ENCODE measurements at regions not wholly inside any gene's neighbourhood (a gene's known extent, or its start where the extent isn't known, plus 50 kb on each side); places are given as distances from the start of the nearest gene placed in this dataset.

GRCh38 chr6:95805699-95806098 lies 210.1 kb upstream of the FUT9 start:
- Histone ChIP-seq H3K4me1 (no peaks in the 10 kb centered on the region), H3K27ac (peak overlapping the region in 1 of 4 donors; percentile 54), H3K36me3 (replicated peaks in 1 of 2; ENCODE audit: insufficient read depth in 1 of 2, low read depth in 2 of 2) (no peaks in the 10 kb centered on the region), H3K9me3 (no peaks in the 10 kb centered on the region), H3K4me3 (no peak overlapping the region), H3K27me3 (no peaks in the 10 kb centered on the region)
- intact Hi-C loops (cut with DNase I) = no loop called here
- DNase-seq (no peak), ATAC-seq (no peak)
- TF ChIP-seq CTCF (IDR thresholded peaks at IDR 0.05) = no peak
- TF ChIP-seq POLR2A (IDR thresholded peaks at IDR 0.05) = no peak

GRCh38 chr6:95815389-95816056 lies 200.3 kb upstream of the FUT9 start:
- WGBS, 2 donors = 50% methylated on average over 3 of the region's 3 CpGs
- DNase-seq (no peak), ATAC-seq (no peak)
- Histone ChIP-seq H3K9me3 (no peaks in the 10 kb centered on the region), H3K36me3 (replicated peaks in 1 of 2; ENCODE audit: insufficient read depth in 1 of 2, low read depth in 2 of 2) (no peaks in the 10 kb centered on the region), H3K4me1 (no peaks in the 10 kb centered on the region), H3K27me3 (no peaks in the 10 kb centered on the region), H3K27ac (no peak overlapping the region), H3K4me3 (no peak overlapping the region)
- intact Hi-C loops (cut with DNase I) = no loop called here
- TF ChIP-seq CTCF (IDR thresholded peaks at IDR 0.05) (no peak), POLR2A (IDR thresholded peaks at IDR 0.05) (no peak)

GRCh38 chr6:95819461-95819860 lies 196.3 kb upstream of the FUT9 start:
- TF ChIP-seq CTCF (IDR thresholded peaks at IDR 0.05) = no peak
- no peak for TF ChIP-seq POLR2A (IDR thresholded peaks at IDR 0.05)
- no peak overlapping the region for H3K27ac ChIP-seq
- no peak overlapping the region for H3K4me3 ChIP-seq
- DNase-seq (no peak), ATAC-seq (no peak)
- no peaks in the 10 kb centered on the region for H3K27me3 ChIP-seq
- H3K9me3 ChIP-seq = no peaks in the 10 kb centered on the region
- intact Hi-C loops (cut with DNase I) = no loop called here
- no peaks in the 10 kb centered on the region for H3K36me3 ChIP-seq (replicated peaks in 1 of 2; ENCODE audit: insufficient read depth in 1 of 2, low read depth in 2 of 2)
- WGBS, 2 donors = 46% methylated on average over 4 of the region's 4 CpGs
- no peaks in the 10 kb centered on the region for H3K4me1 ChIP-seq

- DNase-seq (no peak), ATAC-seq (no peak)
- TF ChIP-seq CTCF (IDR thresholded peaks at IDR 0.05) (peak in 1 of 7 experiments; percentile 6), POLR2A (IDR thresholded peaks at IDR 0.05) (no peak)
- WGBS, 2 donors = 69 to 100% methylated on average over 2 of the region's 2 CpGs
- no peak overlapping the region for H3K27ac ChIP-seq
- no peaks in the 10 kb centered on the region for H3K9me3 ChIP-seq
- H3K4me3 ChIP-seq = no peak overlapping the region
- no peaks in the 10 kb centered on the region for H3K4me1 ChIP-seq
- intact Hi-C loops (cut with DNase I) = no loop called here
- no peaks in the 10 kb centered on the region for H3K27me3 ChIP-seq
- no peaks in the 10 kb centered on the region for H3K36me3 ChIP-seq (replicated peaks in 1 of 2; ENCODE audit: insufficient read depth in 1 of 2, low read depth in 2 of 2)
These were observed 195.8 kb upstream of the FUT9 start for GRCh38 chr6:95819939-95820338.

GRCh38 chr6:95830859-95831557 lies 184.8 kb upstream of the FUT9 start:
- WGBS, 2 donors = 74 to 75% methylated on average over 3 of the region's 3 CpGs
- DNase-seq = no peak
- intact Hi-C loops (cut with DNase I) = no loop called here
- no peak overlapping the region for H3K4me3 ChIP-seq
- H3K27me3 ChIP-seq = no peaks in the 10 kb centered on the region
- no peak for TF ChIP-seq CTCF (IDR thresholded peaks at IDR 0.05)
- TF ChIP-seq POLR2A (IDR thresholded peaks at IDR 0.05) = no peak
- no peaks in the 10 kb centered on the region for H3K4me1 ChIP-seq
- no peak for ATAC-seq
- H3K9me3 ChIP-seq = no peaks in the 10 kb centered on the region
- H3K36me3 ChIP-seq (replicated peaks in 1 of 2; ENCODE audit: insufficient read depth in 1 of 2, low read depth in 2 of 2) = no peaks in the 10 kb centered on the region
- H3K27ac ChIP-seq = no peak overlapping the region

Data from body of pancreas (tissue), 4 donors.